Pancreas (tissue), 10 donors: ENCODE measurements at regions not wholly inside any gene's neighbourhood (a gene's known extent, or its start where the extent isn't known, plus 50 kb on each side); places are given as distances from the start of the nearest gene placed in this dataset.

ENCODE experiments used
- ATAC-seq, 4 donors: fragments of 200-7000 bp; cut with Tn5 transposase; one replicate each; pipeline versions ENCODE4 v1.8.0 to v1.9.1; 2020; ENCODE audit warnings: mild to moderate bottlenecking in 4 of 4, moderate library complexity in 4 of 4
- DNase-seq, 6 donors: peaks; one replicate each; pipeline ENCODE4 v3.0.0-alpha.2; 2020
- FAIRE-seq: peaks from 2 replicates; lab custom pipeline; 2012; peaks lifted over from hg19 to GRCh38; lab: Jason Lieb, UNC
- H3K27ac ChIP-seq, 4 donors: fragments of 200-600 bp; sonication (generic); 1 replicate in 3 of 4; 2 replicates in 1 of 4; pipeline versions ENCODE4 v1.5.0 to v1.8.0; 2020
- H3K27me3 ChIP-seq, 4 donors: fragments of 200-600 bp; one replicate each; pipeline ENCODE4 v1.8.0; 2021
- H3K36me3 ChIP-seq, 3 donors: fragments of 200-600 bp; sonication (generic) in 1 of 3; one replicate each; pipeline versions ENCODE4 v1.5.0 to v1.8.0; 2020 to 2021
- H3K4me1 ChIP-seq, 3 donors: fragments of 200-600 bp; one replicate each; pipeline ENCODE4 v1.8.0; 2021
- H3K4me3 ChIP-seq, 4 donors: fragments of 200-600 bp; sonication (generic) in 2 of 4; one replicate each; pipeline versions ENCODE4 v1.5.0 to v1.8.0; 2020 to 2021
- H3K9me3 ChIP-seq, 4 donors: fragments of 200-600 bp; one replicate each; pipeline ENCODE4 v1.8.0; 2021
- CTCF ChIP-seq, 4 donors: fragments of 200-600 bp; sonication (generic) in 3 of 4; IDR thresholded peaks; one replicate each; pipeline versions ENCODE4 v1.5.0 to v1.8.0; 2021; ENCODE audit warnings: antibody characterized with exemption in 4 of 4
- WGBS, 2 donors: extraction: QIAGEN DNeasy Blood & Tissue Kit; methylation state at CpG; one replicate each; pipeline ENCODE4 v1.1.7; 2013; 5-methylcytosine and 5-hydroxymethylcytosine counted together
- intact Hi-C, 3 donors: fragments of 100-400 bp; cut with DNase I; formaldehyde crosslinking; loops; one replicate each; pipeline versions ENCODE4 v1.11.1 to v1.14.2; 2022
- donor health status: healthy with polysubstance abuse.
- donor health status: DM: no; HTN: no; CAD: no; lungs with moderate emphysema.
- donor health status: DM: no; HTN: no; CAD: no.
- donor health status: control.
- donor health status: control.
- donor health status: Bipolar disorder and iron deficiency.
- donor health status: DM: yes; HTN: yes; CAD: no.
- donor health status: DM: no; HTN: no; CAD: no.
- donor health status: DM: no; HTN: no; CAD: no.
- donor health status: DM: yes; HTN: yes; CAD: no.

GRCh38 chr5:147093138-147093537, 141.7 kb upstream of the STK32A start:
- FAIRE-seq: no peak
- no peak for ATAC-seq
- WGBS, 2 donors: 59 to 83% methylated on average over 2 of the region's 2 CpGs
- Histone ChIP-seq H3K27me3 (peaks cover 0 to 5% (median 0%) of the 10 kb centered on the region in 4 donors), H3K36me3 (no peaks in the 10 kb centered on the region), H3K27ac (no peak overlapping the region), H3K9me3 (no peaks in the 10 kb centered on the region), H3K4me3 (no peak overlapping the region), H3K4me1 (no peaks in the 10 kb centered on the region)
- no peak for DNase-seq
- intact Hi-C loops: no loop called here
- TF ChIP-seq CTCF (IDR thresholded peaks at IDR 0.05): no peak

- H3K9me3 ChIP-seq: no peaks in the 10 kb centered on the region
- FAIRE-seq (no peak), DNase-seq (no peak), ATAC-seq (no peak)
- H3K4me1 ChIP-seq: peaks cover 0 to 5% (median 3%) of the 10 kb centered on the region in 3 donors
- H3K4me3 ChIP-seq: no peak overlapping the region
- TF ChIP-seq CTCF (IDR thresholded peaks at IDR 0.05): no peak
- 69 to 74% methylated on average over 2 of the region's 2 CpGs for WGBS, 2 donors
- intact Hi-C loops: no loop called here
- no peak overlapping the region for H3K27ac ChIP-seq
- H3K27me3 ChIP-seq: peaks cover 0 to 5% (median 0%) of the 10 kb centered on the region in 4 donors
- no peaks in the 10 kb centered on the region for H3K36me3 ChIP-seq
These were observed 139.1 kb upstream of the STK32A start for GRCh38 chr5:147095740-147096139.

- H3K36me3 ChIP-seq: no peaks in the 10 kb centered on the region
- peak; percentile 29 to 48 (median 42) for TF ChIP-seq CTCF (IDR thresholded peaks at IDR 0.05)
- no peaks in the 10 kb centered on the region for H3K27me3 ChIP-seq
- no peak for FAIRE-seq
- H3K4me3 ChIP-seq: no peak overlapping the region
- WGBS, 2 donors: 12 to 19% methylated on average over 5 of the region's 5 CpGs
- intact Hi-C loops: no loop called here
- DNase-seq: peak in 4 of 6 donors; percentile 8 to 43 (median 14)
- H3K9me3 ChIP-seq: no peaks in the 10 kb centered on the region
- ATAC-seq: peak in 3 of 4 donors; percentile 62 to 72 (median 71)
- H3K4me1 ChIP-seq: peaks cover 0 to 5% (median 3%) of the 10 kb centered on the region in 3 donors
- no peak overlapping the region for H3K27ac ChIP-seq
These were observed 136.5 kb upstream of the STK32A start for GRCh38 chr5:147098233-147098790.

GRCh38 chr5:147101659-147102369, 133.0 kb upstream of the STK32A start:
- Histone ChIP-seq H3K36me3 (no peaks in the 10 kb centered on the region), H3K9me3 (no peaks in the 10 kb centered on the region), H3K4me3 (no peak overlapping the region), H3K27ac (no peak overlapping the region), H3K4me1 (peaks cover 0 to 5% (median 3%) of the 10 kb centered on the region in 3 donors), H3K27me3 (no peaks in the 10 kb centered on the region)
- 75 to 76% methylated on average over 6 of the region's 6 CpGs for WGBS, 2 donors
- intact Hi-C loops: loop anchor here in 1 of 3 donors (10.0 kb wide), 1 partner anchor 83 kb away; no protein-coding TSS in a partner anchor
- FAIRE-seq (no peak), ATAC-seq (no peak), DNase-seq (no peak)
- TF ChIP-seq CTCF (IDR thresholded peaks at IDR 0.05): no peak

- no peak for ATAC-seq
These were observed 121.9 kb upstream of the STK32A start for GRCh38 chr5:147112899-147113298.

More at GRCh38 chr5:147112899-147113298, 121.9 kb upstream of the STK32A start:
- FAIRE-seq: no peak
- H3K36me3 ChIP-seq: no peaks in the 10 kb centered on the region
- TF ChIP-seq CTCF (IDR thresholded peaks at IDR 0.05): no peak
- no peak overlapping the region for H3K4me3 ChIP-seq
- H3K4me1 ChIP-seq: no peaks in the 10 kb centered on the region
- intact Hi-C loops: no loop called here
- no peak for DNase-seq
- WGBS, 2 donors: 50 to 51% methylated on average over 1 of the region's 1 CpG
- no peaks in the 10 kb centered on the region for H3K27me3 ChIP-seq
- H3K27ac ChIP-seq: no peak overlapping the region
- no peaks in the 10 kb centered on the region for H3K9me3 ChIP-seq
